ENCODE measurements at regions not wholly inside any gene's neighbourhood (a gene's known extent, or its start where the extent isn't known, plus 50 kb on each side); places are given as distances from the start of the nearest gene placed in this dataset.

- TF ChIP-seq CTCF (IDR thresholded peaks at IDR 0.05; ENCODE audit: low read depth, low read length, poor library complexity, severe bottlenecking) (no peak), EZH2phosphoT487 (IDR thresholded peaks at IDR 0.05; ENCODE audit: borderline replicate concordance, low read length) (no peak)
These were observed 265.5 kb downstream of the ATP23 start for GRCh38 chr12:58206876-58207275.

All from DOHH2 (cell line).